ENCODE measurements at regions not wholly inside any gene's neighbourhood (a gene's known extent, or its start where the extent isn't known, plus 50 kb on each side); places are given as distances from the start of the nearest gene placed in this dataset.

- Histone ChIP-seq H3K4me1 (no peaks in the 10 kb centered on the region), H3K9me3 (no peaks in the 10 kb centered on the region), H3K27me3 (no peaks in the 10 kb centered on the region), H3K36me3 (no peaks in the 10 kb centered on the region), H3K27ac (no peak overlapping the region), H3K4me3 (no peak overlapping the region)
- ATAC-seq: no peak
- no peak for TF ChIP-seq CTCF (IDR thresholded peaks at IDR 0.05)
- no peak for DNase-seq
- intact Hi-C loops (cut with DNase I): no loop called here
These were observed 191.0 kb upstream of the GRID2 start for GRCh38 chr4:92112805-92113204.

GRCh38 chr4:92120810-92121498, 182.8 kb upstream of the GRID2 start:
- Histone ChIP-seq H3K27me3 (no peaks in the 10 kb centered on the region), H3K4me1 (no peaks in the 10 kb centered on the region), H3K36me3 (no peaks in the 10 kb centered on the region), H3K9me3 (no peaks in the 10 kb centered on the region), H3K27ac (no peak overlapping the region), H3K4me3 (no peak overlapping the region)
- intact Hi-C loops (cut with DNase I): no loop called here
- no peak for TF ChIP-seq CTCF (IDR thresholded peaks at IDR 0.05)
- DNase-seq (no peak), ATAC-seq (no peak)

GRCh38 chr4:92122911-92123310, 180.9 kb upstream of the GRID2 start:
- Histone ChIP-seq H3K4me3 (no peak overlapping the region), H3K36me3 (no peaks in the 10 kb centered on the region), H3K9me3 (no peaks in the 10 kb centered on the region), H3K27me3 (no peaks in the 10 kb centered on the region), H3K4me1 (no peaks in the 10 kb centered on the region), H3K27ac (no peak overlapping the region)
- no peak for TF ChIP-seq CTCF (IDR thresholded peaks at IDR 0.05)
- DNase-seq: no peak
- no peak for ATAC-seq
- intact Hi-C loops (cut with DNase I): no loop called here

- DNase-seq: no peak
- no peak for ATAC-seq
These were observed 175.1 kb upstream of the GRID2 start for GRCh38 chr4:92128676-92129075.

GRCh38 chr4:92129408-92129994, 174.3 kb upstream of the GRID2 start:
- intact Hi-C loops (cut with DNase I): no loop called here
- Histone ChIP-seq H3K9me3 (no peaks in the 10 kb centered on the region), H3K4me3 (no peak overlapping the region), H3K27me3 (no peaks in the 10 kb centered on the region), H3K4me1 (no peaks in the 10 kb centered on the region), H3K36me3 (no peaks in the 10 kb centered on the region), H3K27ac (no peak overlapping the region)
- DNase-seq (no peak), ATAC-seq (no peak)
- no peak for TF ChIP-seq CTCF (IDR thresholded peaks at IDR 0.05)

More at GRCh38 chr4:92128676-92129075, 175.1 kb upstream of the GRID2 start:
- no peak for TF ChIP-seq CTCF (IDR thresholded peaks at IDR 0.05)
- Histone ChIP-seq H3K27me3 (no peaks in the 10 kb centered on the region), H3K9me3 (no peaks in the 10 kb centered on the region), H3K27ac (no peak overlapping the region), H3K4me1 (no peaks in the 10 kb centered on the region), H3K4me3 (no peak overlapping the region), H3K36me3 (no peaks in the 10 kb centered on the region)
- intact Hi-C loops (cut with DNase I): no loop called here
